Activated T-helper 1 cell treated with anti-CD3 and anti-CD28 coated beads, Interleukin-2, amount 50 U/mL, for 16 hours (primary cell): ENCODE measurements at regions not wholly inside any gene's neighbourhood (a gene's known extent, or its start where the extent isn't known, plus 50 kb on each side); places are given as distances from the start of the nearest gene placed in this dataset.

Experiments used
- DNase-seq, 2 donors: peaks; one replicate each; pipeline ENCODE4 v3.0.0-alpha.2; 2020; ENCODE audit warnings: low read depth in 1 of 2, low spot score in 1 of 2

DNA sequence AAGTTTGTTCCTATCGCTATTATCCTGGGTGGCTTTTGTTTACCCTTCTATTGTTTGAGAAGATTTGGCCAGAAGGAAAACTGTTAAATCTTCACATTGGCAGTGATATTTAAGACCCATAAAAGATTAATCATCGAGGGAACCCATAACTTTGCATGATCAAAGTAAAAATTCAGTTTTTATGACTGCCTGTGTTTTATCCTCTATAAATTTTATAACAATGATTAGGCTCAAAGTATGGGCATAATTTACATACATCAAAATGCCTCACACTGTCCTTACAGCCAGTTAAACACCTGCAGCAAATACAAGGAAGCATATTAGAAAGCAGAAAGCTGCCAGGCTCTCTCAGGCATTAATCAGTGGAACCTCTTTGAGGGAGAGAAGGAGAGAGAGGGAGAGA is 289.1 kb downstream of the ICOS start:
- no peak for DNase-seq

DNA sequence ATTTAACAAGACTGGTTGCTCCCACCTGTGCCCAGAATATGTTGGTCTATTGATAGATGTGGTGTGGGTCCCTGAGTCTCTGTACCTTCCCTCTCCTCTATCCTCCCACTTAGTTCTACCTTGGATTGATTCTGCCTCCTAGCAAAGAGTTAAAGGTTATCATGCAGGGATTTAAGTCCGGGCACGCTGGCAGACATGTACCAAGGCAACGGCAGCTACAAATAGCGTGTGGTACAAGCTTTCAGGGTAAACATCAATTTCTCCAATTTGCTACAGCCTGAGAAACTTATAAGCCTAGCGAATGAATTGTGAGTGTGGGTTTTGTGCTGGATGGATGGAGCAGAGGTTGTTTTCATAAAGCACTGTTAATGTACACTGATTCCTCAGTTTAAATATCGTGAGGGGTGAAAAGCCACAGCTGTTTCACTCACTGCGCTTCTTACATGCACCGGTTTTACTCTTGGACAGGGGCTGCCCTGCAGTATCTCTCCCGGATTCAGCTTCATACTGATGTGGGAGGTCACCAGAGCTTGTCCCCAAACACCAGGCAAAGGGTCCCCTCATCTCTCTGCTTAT is 289.8 kb downstream of the ICOS start:
- DNase-seq, result no peak

DNA sequence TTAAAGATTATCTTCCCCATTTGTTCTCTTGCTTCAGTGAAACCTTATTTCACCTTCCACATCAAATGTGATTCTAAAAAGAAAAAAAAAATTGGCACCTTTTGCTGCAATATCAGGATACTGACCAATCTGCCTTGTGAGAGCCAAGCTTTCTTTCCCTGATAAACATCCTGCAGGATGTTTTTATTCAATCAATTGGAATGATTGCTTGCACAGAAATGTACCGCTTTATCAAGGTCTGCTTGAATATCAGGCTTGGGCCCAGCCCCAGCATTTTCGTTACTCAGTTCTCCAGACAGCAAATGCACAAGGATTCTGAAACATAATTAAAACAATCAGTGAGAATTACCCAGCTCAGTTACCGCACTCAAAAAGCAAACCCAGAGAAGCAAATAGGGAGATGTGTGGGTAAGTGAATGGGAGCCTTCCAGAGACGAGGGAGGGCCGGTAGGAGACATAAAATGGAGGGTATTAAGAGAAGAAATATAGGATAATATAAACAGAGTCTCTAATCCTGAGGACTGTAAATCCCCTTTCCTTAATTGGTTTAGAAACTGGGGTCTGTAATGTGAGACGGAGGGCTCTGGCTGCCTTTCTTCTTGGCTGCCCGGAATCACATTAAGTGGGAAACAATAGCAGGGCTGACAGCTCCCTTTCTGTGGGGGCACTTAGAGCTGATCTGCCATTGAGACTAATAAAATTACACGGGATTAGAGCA is 291.8 kb downstream of the ICOS start:
- DNase-seq, result no peak

DNA sequence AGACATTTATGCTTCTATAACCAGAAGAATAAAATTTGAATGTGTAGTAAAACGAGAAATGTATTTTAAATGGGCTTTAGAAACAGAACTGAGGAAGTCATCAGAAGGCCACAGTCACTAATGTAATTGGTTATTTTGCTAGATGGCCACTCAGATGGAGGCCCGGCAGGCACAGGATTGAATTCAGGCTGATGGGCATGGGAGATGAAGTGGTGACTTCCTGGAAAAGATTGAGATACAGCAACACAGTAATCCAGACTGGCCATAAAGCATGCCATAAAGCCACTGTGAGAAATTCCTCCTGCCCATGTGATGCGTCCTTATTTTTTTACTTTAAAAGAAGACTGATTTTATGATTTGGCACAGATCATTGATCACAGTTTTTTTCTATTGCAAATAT is 297.7 kb downstream of the ICOS start:
- no peak for DNase-seq

DNA sequence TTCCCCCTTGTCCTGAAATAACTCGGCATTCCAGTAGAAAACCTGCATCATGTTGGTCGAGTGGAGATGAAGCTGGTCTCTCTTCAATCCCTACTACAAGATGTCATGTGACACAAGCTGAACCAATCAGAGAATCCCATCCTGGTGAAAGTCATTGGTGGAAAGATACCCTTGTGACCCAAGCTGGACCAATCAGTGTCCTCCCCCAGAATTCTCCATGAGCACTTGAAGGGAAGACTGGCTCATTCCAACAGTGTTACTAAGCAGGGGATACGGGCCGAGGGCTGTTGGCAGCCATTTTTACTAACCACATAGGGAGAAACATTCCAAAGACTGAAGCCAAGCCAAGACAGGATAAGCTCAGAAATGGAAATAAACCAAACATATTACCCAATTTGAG is 298.3 kb downstream of the ICOS start:
- no peak for DNase-seq

DNA sequence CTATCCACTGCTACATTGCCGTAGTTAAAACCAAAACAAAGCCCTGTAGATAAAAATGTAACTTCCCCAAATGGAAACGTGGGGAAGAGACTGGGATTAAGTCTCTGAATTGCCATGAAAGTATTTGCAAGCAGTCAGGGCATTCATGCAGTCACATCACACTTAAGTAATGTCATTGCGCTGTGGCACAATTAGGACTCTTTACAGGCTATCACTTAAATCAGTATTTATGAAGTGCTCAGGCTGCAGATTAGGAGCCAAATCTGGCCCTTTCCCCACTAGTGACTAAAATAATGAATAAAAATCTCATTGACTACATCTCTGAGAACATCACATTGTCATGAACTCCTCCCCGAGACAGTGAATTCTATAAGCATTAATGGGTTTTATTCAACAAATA is 300.9 kb downstream of the ICOS start:
- no peak for DNase-seq

DNA sequence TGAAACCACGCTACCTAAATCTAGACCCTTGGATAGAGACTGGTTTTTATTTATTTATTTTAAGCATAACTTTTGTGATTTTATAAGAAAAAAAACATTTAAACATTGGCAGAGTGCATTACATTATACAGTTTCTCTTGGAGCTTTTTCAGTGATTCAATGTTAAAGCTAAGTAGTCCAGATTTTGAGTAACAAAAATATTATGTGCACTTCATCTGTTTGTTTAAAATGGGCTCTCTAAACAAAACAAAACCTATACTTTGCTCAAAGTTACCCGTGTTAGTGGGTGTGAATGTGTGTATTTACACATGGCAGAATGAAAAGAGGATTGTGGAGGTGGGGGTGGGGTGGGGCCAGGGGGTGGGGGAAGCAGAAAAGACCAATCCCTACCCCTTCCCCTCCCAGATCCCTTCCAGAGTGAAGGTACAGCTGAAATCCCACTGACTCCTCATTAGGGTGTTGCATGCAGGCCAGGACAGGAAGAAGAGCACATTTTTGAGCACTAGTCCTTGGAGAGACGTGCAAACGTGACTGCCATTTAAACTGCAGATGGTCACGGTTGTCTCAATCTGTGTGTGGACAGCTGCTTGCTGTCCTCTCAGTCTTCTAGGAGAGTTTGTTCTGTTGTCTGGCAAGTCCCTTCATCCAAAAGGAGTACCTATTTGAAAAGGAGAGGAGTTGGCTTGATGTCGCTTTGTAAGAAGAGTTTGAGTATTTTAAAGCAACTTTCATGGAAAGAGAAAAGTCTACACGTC is 303.0 kb downstream of the ICOS start:
- DNase-seq, result no peak

DNA sequence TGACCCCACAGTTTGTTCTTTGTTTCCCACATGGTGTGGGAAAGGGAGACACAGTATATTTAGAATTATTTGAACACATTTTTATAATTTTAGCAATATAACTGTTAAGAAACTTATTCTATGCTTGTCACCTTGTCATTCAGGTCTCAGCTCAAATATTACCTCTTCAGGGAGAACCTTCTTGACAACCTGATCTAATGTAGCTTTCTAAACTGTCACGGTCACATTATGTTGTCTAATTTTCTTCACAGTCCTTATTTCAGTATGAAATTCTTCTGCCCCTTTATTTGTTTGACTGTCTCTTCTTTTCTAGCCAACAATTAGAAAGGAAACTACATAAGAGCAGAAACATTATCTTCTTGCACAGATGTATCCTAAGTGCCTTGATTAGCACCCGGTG is 304.3 kb upstream of the PARD3B start:
- no peak for DNase-seq

DNA sequence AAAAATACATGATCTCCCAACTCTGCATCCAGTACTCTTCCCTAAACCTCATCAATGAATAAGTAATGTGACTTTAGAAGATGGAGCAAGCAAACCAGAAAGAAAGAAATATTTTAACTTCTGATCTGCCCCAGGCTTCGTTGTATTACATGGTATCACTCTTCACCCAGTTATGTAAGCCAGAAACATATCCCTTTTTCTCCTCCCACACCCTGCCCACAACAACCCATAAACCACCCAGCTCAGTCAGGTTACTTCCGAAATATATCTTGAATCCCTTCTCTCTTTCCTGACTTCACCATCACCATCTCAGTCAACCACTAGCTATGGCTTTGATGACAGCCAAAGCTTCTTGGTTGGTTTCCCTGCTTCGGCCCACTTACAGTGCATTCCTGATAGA is 295.8 kb upstream of the PARD3B start:
- no peak for DNase-seq

DNA sequence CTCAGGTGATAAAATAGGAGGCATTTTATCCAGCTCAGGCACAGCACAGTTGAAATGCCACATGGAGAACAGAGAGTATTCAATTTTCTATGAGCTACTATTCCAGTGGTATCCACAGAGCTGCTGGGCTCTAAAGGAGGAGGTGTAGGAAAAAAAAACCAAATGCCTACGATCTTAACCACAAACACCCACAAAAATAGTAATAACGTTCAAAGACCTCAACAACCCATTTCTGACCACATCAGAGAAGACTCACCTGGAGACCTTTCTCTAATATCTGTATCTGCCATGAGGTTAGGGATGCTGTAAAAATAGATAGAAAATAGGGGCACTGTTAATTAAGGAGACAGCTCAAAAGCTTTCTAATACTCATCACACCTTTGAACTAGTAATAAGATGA is 294.6 kb upstream of the PARD3B start:
- DNase-seq, result no peak

DNA sequence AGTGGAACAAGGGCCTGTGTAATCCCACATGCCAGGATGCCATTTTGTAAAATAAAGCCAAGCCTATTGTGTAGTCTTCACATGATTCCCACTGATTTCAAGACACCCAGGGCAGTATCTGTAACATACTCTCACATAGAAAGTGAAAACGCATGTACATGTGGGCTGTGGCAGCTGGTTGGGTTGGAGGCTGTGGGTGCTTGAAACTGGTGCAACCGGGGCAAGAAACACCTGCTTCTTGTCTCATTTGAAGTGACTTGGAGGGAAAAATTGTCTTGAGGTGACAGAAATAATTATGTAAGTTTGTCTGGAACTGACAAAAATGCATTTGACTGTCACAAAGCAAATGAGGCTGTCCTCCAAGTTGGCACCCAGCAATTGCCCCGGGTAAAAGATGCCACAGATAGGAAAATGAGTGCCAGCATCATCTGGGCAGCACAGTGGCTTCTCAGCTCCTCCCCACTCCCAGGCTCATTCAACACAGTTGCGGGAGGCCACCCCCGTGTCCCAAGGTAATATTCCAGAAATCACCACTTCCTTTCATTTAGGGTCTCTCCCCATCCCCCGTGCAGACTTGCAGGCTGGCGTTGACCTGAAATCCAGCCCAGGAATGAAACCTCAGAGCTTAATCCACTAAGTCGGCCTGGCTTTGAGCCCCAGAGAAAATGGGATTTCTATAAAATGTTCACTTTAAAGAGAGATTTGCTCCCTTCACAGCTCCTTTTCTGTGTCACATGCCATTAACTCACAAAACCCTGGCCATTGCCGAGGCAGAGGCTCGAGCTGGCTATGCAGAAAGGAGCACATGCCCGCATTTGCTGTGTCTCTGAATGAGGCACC is 293.9 kb upstream of the PARD3B start:
- DNase-seq, result no peak

DNA sequence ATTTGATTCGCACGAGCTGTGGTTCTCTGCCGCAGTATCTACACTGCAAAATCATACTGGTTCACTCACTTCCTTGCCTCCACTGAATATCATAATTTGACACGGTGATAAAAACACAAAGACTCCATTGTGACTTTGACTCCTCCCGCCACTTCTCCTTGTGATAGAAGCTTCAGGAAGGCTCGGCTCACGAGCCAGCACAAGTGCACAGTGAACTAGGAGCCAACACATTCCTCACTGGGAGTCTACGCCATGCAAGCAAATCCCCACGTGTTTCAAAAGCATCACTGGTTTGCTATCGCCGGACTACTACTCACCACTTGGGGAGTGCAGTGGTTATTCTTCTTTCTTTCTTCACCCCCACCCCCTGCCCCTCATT is 293.3 kb upstream of the PARD3B start:
- DNase-seq, result no peak

DNA sequence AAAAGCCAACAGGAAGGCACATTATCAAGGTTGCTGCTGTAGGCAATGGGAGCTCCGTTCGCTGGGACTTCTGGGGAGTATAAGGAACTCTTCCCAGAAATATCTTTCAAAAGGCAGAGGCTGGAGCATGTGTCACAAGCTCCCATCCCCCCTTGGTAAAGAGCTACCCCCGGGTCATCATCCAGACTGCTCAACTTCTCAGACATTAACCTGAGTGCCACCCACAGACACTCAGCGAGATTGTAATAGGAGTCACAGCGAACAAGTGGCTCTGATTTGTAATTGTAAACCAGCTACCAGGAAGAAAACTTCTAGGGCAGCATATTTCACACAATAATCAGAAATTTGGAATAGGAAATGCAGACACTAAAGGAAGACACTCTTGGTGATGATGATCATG is 290.2 kb upstream of the PARD3B start:
- no peak for DNase-seq

DNA sequence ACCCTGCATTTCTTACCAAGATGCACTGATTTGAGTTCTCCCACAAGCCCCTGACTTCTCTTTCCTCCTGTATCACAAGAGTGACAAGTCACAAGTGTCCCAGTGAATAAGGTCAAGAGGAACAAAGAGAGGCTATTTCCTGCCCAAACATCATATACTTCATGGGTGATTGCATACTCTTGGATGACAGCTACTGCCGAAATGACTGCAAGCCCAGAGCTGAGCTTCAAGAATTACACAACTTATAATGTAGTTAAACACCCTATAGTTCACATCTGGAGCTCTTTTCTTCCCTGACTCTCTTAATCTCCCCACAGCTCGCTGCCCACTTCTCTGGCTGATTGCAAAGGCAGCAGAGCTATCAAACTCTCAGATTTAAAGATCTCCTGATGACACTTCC is 289.7 kb upstream of the PARD3B start:
- no peak for DNase-seq

DNA sequence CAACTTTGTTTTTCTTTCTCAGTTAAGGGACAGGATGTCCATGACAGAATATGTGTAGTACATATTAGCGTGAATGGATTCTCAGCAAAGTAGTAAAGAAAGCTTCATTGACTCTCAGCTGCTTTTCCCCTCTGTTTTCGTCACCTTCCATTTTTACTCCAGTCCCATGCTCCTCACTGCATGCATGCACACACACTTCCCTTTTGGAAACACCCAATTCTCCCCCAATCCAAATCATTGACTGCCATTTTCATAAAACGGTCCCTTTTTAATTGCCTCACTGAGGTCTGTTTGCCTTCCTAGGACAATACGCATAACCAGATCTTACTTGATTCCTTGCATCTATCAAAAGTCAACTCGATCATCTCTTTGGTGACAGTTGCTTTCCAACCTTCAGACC is 287.5 kb upstream of the PARD3B start:
- no peak for DNase-seq

DNA sequence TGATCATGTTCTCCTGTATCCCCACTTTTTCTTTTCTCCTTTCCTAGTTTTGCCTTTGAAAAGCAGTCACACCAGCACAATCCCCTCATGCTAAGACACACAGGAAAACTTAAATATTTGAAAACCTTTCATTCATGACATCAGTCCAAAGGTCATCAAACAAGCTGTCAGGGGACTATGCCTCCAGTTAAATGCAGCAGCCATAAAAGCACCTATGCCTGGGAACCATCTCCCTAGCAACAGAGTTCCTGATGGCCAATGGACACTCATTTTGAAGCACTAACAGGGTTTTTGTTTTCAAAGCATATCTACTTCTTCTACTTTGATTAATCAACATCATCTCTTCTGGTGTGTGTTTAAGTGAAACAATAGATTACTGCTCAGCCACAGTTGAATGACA is 286.4 kb upstream of the PARD3B start:
- DNase-seq, result no peak

DNA sequence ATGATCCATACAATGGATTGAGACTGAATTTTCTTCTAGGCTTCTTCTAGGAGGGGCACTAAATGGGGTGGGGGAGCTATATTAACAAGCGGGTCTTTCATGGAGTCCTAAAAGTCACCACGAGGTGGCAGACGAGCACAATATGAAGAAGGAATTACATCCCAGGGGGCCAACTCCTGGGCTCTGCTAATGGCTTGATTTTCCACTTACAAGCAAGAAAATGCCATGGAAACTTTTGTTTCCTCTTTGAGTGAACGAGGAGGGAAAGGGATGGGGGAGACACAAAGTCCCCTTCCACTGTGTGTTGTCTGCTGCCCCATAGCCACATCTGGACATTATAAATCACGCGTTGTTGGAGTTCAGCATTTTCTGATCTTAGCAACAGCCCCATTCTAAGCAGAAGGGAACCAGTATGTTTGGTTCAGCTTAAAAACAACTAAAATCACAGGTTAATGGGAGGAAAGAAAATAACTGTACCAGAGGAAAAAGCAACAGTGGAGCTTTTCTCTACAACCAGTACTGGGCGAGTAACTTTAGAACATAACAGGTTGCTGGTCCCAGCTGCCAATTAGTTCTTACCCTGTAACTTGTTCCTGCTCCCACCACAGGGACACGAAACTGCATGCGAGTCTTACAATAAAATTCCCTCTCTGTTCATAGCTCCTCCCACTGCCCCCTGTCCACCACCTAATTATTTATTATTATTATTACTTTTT is 285.0 kb upstream of the PARD3B start:
- DNase-seq, result no peak

DNA sequence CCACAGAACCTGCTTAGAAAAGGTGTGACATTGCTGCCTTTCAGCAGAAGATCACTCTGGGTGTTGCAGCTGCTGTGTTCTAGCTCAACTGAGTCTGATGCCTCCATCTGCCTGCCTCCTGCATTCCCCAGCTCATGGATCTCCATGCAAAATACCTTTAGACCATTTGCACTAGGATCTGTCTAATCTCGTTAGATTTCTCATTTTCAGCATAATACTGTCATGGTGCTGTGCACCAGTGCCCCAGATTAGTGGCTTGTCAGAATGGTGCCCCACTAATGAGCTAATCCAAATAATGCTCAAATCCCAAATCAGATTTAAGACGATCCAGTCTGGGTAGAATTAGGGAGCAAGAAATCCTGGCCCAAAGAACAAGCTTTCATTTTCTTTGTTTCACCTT is 284.4 kb upstream of the PARD3B start:
- DNase-seq, result no peak

DNA sequence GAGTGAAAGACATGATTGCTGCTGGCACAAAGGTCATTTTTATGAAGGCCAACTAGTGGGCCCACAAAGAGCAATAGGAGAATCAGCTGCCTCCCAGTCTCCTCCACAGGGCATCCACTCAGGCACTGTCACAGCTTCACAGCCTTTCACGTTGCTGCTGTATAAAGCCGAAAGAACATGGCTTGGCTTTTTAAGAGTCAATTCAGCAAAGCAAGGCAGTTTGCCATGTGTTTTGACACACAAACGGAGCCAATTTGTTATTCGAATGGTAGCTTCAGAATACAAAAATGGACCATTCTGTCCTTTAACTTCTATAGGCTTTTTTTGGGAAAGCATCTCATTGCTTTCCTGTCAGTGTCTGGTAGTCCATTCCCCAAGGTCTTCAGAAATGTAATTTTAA is 283.4 kb upstream of the PARD3B start:
- DNase-seq, result no peak

DNA sequence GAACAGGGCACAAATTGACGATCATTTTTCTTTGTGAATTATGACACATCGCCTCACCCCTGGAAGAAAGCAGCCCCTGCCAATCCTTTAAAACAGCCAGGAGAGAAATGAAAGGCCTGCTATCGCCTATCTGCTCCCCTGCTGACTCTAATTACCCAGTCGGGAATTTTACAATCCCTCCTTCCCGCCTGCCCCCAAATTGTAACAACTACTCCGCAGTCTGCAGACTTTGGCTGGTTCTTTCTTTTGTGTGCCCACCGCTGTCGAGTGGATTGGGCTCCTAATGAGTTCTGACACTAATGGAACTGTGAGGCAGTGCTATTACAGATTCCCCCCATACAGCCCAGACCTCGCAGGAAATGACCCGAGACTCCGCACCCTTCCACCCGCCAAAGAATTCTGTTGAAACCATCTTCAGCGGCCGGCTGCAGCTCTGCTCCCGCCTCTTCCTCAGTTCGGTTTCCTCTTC is 281.2 kb upstream of the PARD3B start:
- no peak for DNase-seq

DNA sequence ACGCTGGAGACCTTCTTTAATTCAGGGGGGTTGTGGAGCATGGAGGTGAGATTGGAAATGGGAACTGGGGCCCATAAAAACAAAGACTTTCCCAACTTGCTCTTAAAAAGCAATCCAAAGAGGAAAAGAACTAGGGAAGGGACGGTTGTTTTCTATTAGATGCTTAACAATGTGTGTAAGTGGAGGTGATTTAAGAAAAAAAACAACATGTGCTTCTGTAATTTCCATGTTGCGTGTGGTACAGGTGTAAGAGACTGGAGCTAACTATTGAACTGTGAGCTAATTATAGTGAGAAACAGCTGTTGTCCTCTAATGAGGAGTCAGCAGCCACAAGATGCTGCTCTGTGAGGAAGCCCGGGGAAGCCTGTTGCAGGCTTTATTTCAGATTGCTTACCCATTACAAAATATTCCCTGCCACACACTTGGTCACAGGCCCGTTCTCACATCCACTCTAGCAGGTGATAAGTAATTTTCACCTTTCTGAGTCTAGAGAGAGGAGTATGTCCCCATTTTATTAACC is 280.6 kb upstream of the PARD3B start:
- DNase-seq, result no peak
